ENCODE measurements at regions not wholly inside any gene's neighbourhood (a gene's known extent, or its start where the extent isn't known, plus 50 kb on each side); places are given as distances from the start of the nearest gene placed in this dataset.
"Not testable (repeated sequence)": the region's sequence is repeated elsewhere in the genome, so short reads cannot be mapped to it uniquely, and the experiment has no call there.

- no peak overlapping the region for H3K27ac ChIP-seq
- peaks cover 57 to 100% of the 10 kb centered on the region in 2 donors for H3K27me3 ChIP-seq
Observed at GRCh38 chr6:28816909-28817807, 106.6 kb downstream of the TRIM27 start.

GRCh38 chr6:28817808-28818145 lies 106.0 kb downstream of the TRIM27 start:
- no peaks in the 10 kb centered on the region for H3K4me1 ChIP-seq
- peaks cover 52 to 100% of the 10 kb centered on the region in 2 donors for H3K27me3 ChIP-seq
- ATAC-seq (no peak), DNase-seq (no peak)
- H3K4me3 ChIP-seq: no peak overlapping the region
- no peaks in the 10 kb centered on the region for H3K9me3 ChIP-seq
- intact Hi-C loops (cut with DNase I): no loop called here
- H3K36me3 ChIP-seq: no peaks in the 10 kb centered on the region
- TF ChIP-seq CTCF (IDR thresholded peaks at IDR 0.05): no peak
- no peak overlapping the region for H3K27ac ChIP-seq

More at GRCh38 chr6:28816909-28817807, 106.6 kb downstream of the TRIM27 start:
- no peak for DNase-seq
- no peaks in the 10 kb centered on the region for H3K36me3 ChIP-seq
- intact Hi-C loops (cut with DNase I): no loop called here
- no peaks in the 10 kb centered on the region for H3K4me1 ChIP-seq
- H3K9me3 ChIP-seq: no peaks in the 10 kb centered on the region
- TF ChIP-seq CTCF (IDR thresholded peaks at IDR 0.05): no peak
- ATAC-seq: no peak
- H3K4me3 ChIP-seq: no peak overlapping the region

- Histone ChIP-seq H3K27me3 (peaks cover 48 to 99% of the 10 kb centered on the region in 2 donors), H3K4me1 (no peaks in the 10 kb centered on the region), H3K36me3 (no peaks in the 10 kb centered on the region), H3K27ac (no peak overlapping the region), H3K9me3 (no peaks in the 10 kb centered on the region), H3K4me3 (no peak overlapping the region)
- no peak for DNase-seq
- ATAC-seq: no peak
- no peak for TF ChIP-seq CTCF (IDR thresholded peaks at IDR 0.05)
- intact Hi-C loops (cut with DNase I): no loop called here
Observed at GRCh38 chr6:28824793-28825731, 98.7 kb downstream of the TRIM27 start.

DNA sequence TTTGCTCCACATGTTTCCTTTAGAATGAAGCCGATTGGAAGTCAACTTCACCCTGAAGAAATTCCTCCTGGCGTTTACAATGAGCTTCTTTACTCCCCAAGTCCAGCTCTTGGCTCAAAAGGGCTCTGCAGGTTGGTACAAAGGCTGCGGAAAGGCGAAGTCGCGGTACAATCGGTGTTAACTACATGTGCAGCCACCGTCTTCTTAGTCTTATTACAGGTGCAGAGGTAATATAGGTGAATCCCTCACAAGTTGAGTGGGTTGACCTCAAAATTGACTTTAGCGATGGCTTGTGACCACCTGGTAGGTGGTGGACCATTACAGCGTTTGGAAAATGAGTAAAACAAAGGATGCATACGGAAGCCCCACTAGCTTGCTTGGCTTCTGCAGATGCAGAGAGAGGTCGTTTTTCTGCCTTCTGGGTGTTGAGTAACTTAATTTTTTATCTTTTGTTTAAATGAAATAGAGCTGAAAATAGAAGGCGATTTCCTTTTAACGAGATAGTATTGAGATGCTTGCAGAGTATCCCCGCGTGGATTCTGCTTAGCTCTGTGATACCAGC lies 98.0 kb downstream of the TRIM27 start:
- peaks cover 48 to 98% of the 10 kb centered on the region in 2 donors for H3K27me3 ChIP-seq

DNA sequence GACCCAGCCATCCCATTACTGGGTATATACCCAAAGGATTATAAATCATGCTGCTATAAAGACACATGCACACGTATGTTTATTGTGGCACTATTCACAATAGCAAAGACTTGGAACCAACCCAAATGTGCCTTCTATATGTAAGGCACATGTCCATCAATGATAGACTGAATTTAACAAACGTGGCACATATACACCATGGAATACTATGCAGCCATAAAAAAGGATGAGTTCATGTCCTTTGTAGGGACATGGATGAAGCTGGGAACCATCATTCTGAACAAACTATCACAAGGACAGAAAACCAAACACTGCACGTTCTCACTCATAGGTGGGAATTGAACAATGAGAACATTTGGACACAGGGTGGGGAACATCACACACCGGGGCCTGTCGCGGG lies 92.1 kb downstream of the TRIM27 start:
- peaks cover 30 to 85% of the 10 kb centered on the region in 2 donors for H3K27me3 ChIP-seq
- ATAC-seq; H3K4me3 ChIP-seq; H3K27ac ChIP-seq; intact Hi-C loops (cut with DNase I); H3K9me3 ChIP-seq; H3K4me1 ChIP-seq; DNase-seq; H3K36me3 ChIP-seq: not testable (repeated sequence)

More for the DNA sequence above, 98.0 kb downstream of the TRIM27 start:
- DNase-seq (no peak), ATAC-seq (no peak)
- no peaks in the 10 kb centered on the region for H3K9me3 ChIP-seq
- no peaks in the 10 kb centered on the region for H3K36me3 ChIP-seq
- no peak overlapping the region for H3K27ac ChIP-seq
- intact Hi-C loops (cut with DNase I): no loop called here
- no peaks in the 10 kb centered on the region for H3K4me1 ChIP-seq
- no peak for TF ChIP-seq CTCF (IDR thresholded peaks at IDR 0.05)
- no peak overlapping the region for H3K4me3 ChIP-seq

- not testable (repeated sequence) for DNase-seq, ATAC-seq, H3K4me3 ChIP-seq, H3K9me3 ChIP-seq, H3K27ac ChIP-seq, H3K36me3 ChIP-seq
- intact Hi-C loops (cut with DNase I): loop anchor here in 1 of 2 donors (5.0 kb wide), 1 partner anchor 181 kb away; no protein-coding TSS in a partner anchor
- H3K4me1 ChIP-seq: peaks cover 0 to 18% of the 10 kb centered on the region in 2 donors
- H3K27me3 ChIP-seq: peaks cover 18 to 77% of the 10 kb centered on the region in 2 donors
Observed at GRCh38 chr6:28836703-28837102, 87.1 kb downstream of the TRIM27 start.
